GM19372 (cell line): ENCODE measurements at regions not wholly inside any gene's neighbourhood (a gene's known extent, or its start where the extent isn't known, plus 50 kb on each side); places are given as distances from the start of the nearest gene placed in this dataset.

Experiments
- ATAC-seq: cut with Tn5 transposase; IDR thresholded peaks from one replicate; pipeline ENCODE4 v1.9.1; 2021; ENCODE audit warnings: mild to moderate bottlenecking, low read depth, moderate library complexity; ENCODE audit not compliant: unreplicated experiment

DNA sequence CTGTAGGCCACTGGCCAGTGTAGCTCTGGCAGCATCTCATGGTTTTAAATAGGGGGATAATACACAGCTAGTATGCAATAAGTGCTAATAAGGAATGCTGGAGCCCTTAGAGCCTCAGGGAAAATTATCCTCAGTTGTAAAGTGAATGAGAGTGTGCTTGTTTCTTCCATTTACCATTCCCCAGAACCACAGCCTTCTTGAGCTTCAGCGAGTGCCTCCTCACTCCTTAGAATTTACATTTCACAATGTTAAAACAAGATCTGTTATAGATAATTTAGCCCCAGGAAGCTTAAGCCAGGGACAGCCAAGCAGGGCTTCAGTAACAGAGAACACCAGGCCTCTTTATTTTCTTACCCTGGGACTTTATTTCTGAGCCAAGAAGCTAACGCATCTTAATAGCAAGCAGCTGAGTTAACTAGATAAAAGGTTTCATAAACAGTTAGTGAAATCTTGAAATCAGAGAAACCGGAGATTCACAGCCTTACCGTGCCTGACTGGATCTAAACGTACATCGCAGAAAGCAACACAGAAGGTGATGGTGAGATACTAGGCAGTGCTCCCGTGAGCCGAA lies 535.2 kb downstream of the TDRD15 start:
- ATAC-seq = no peak

DNA sequence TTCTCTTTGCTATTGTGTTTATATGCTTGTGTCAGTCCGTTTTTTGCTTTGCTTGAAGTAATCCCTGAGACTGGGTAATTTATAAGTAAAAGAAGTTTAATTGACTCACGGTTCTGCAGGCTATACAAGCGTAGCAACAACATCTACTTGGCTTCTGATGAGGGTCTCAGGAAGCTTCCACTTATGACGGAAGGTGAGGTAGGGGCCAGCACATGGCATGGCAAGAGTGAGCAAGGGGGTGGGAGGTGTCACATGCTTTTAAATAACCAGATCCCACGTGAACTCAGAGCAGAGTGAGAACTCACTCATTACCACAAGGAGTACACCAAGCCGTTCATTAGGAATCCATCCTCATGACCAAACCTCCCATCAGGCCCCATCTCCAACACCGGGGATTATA lies 540.3 kb downstream of the TDRD15 start:
- no peak for ATAC-seq

DNA sequence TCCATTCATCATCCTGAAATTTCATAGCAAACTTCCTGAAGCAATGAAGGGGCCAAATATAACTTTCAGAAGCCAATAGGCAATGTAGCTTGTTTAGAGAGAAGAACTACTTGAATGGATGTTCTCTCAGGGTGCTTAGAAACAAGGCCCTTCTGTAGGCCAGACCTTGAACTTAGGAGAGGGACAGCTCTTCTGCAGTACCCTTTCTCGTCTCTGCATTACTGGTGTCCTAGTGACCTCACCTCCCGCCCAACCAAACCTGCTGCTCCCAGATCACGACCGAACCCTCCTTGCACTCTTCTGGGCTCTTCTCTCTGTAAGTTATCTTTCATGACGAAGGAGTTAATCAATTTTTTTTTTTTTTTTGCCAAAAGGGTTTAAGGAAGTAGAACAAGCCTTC lies 543.9 kb downstream of the TDRD15 start:
- ATAC-seq = no peak

DNA sequence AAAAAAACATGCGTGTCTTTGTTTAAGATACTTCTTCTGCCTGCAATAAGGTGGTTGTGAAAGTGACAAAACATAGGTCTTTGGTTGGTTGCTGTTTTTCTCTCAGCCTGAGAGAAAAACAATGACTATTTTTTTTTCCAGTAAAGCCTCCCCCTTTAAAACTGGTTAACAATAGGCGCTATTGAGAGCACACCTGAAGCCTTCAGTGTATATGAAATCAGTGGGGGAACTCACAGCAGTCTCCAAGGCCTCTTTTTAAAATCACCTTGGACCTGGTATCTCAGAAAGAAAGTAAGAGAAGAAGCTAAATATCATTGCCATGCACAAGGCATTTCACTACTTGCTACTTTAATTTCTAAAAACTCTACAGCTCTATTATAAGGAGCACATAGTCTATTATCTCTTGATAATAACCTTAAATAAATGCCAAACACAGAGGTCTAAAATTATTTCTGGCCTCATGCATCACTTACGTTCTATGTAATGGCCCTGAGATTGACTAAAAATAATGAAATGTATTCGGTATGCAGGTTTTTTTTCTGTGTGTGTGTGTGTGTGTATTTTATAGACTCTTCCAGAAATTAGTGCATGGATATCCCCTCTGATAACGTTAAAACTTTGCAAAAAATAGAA lies 544.4 kb downstream of the TDRD15 start:
- no peak for ATAC-seq

DNA sequence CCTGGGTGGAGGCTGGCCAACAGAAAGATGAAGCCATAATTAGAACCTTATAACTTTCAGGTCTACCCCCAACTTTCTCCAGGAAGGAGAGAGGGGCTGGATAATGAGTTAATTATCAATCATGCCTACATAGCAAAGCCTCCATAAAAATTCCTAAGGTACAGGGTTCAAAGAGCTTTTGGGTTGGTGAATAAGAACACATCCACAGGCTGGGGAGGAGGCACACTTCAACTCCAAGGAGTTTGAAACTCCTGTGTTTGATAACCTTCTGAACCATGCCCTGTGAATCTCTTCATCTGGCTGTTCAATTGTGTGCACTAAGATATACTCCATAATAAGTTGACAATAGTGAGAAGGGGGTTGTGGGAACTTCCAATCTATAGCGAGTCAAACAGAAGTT lies 552.3 kb downstream of the TDRD15 start:
- no peak for ATAC-seq

DNA sequence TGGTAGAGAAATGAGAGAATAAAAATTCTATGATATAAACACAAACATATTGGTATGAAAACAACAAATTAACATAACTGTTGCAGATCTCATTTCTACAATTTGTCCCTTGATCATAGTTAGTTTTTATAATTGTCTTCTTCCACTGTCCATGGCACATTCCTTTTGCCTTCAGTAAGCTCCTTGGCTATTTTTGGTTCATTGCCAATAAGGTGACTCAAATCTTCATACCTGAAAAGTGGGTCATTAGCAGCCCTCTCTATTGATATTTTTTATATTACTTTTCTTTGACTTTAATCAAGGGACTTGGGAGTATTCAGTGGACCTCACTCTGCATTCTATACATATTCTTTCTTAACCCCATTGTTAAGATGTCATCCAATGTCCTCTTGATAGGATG lies 552.9 kb downstream of the TDRD15 start:
- no peak for ATAC-seq

DNA sequence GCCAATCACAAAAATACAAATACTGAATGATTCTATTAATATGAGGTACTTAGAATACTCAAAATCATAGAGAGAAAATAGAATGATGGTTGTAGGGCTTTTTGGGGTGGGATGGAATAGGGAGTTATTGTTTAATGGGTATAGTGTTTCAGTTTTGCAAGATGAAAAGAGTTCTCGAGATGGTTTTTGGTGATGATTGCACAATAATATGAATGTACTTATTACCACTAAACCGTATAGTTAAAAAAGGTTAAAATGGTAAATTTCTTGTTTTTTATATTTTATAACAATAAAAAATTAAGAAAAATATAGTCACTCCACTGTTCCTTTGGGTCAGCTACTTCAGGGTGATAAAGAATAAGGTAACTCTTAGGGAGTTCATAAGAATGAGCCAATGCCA lies 560.1 kb downstream of the TDRD15 start:
- no peak for ATAC-seq

DNA sequence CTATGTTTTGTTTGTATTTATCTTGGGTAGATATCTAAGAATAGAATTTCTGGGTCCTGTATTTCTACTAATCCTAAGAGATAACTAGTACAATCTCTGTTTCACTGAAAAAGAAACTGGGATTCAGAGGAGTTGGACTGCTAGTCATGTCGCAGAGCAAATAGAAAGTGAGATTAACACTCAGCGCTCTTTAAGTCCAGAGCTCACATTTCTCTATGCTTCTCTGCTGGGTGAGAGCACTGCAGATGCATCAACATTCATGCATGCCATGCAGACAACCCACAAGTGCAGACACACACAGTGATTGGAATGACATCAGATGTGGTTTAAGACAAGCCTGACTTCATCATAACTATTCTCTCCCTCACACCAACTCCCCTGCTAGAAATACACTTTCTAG lies 563.8 kb downstream of the TDRD15 start:
- ATAC-seq = no peak

DNA sequence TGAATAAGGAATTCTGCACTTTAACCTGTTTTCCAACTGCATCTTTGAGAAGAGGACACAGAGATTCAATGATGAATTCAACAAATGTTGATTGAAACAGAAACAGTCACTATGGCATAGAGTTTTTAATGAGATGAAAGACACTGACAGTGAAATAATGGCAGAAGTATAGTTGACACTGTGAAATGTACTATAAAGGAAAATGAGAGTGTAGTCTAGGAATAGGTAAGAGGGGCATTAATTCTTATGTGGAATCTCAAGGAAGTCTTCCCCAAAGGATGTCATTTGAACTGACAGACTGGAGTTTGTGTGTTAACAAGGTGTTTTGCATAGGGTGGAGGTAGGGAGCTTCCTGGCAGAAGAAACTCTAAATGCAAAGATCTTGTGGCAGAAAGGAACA lies 566.2 kb downstream of the TDRD15 start:
- ATAC-seq = no peak

DNA sequence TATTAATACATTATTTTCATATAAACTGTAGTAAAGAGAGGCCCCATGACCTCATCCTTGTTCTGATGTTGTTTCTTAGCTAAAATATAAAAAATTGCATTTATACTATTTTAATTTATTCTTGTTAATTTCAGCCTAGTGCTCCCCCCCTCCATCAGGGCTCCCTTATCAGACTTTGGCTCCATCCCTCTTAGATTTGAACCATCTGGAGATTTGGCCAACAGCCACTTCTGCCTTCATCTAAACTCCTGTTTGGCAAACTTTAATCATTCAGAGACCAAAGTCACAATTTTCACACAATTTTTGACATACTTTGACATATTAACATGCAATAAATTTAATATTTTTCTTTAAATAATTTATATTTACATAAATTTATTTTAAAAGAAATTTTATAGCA lies 569.3 kb downstream of the TDRD15 start:
- ATAC-seq = no peak

DNA sequence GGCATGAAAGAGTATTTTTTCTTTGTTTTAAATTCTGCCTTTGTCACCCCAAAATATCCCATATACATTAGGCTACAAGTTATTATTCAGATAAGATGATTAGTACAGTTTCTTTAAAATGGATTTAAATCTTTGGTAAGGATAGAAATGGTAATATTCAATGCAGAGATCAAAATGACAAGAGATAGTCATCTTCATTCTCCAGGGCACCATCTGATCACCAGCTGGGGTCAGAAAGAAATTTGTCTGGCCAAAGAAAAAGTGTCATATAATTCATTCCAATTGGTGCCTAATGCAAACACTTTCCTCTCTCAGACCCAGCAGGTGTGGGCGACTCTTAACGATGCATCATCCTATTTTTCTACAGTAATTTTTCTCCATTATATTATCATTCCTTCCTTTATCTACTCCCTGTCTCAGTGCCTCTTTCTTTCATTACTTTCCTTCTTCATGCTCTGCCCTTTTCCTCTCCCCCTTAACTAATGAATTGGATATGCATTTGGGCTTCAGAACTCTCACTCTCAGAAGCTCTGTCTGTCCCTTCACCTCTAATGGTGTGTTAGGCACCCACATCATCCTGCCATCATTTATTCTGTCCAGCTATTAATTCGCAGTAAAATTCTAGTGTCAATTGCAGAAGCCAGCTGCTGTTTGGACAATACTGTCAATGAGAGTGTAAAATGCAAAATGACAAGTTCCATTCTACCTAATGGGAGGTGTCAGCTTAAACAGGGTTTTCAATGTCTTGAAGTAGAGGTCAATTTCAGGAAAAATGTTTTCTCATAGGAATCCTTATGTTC lies 570.5 kb downstream of the TDRD15 start:
- no peak for ATAC-seq

DNA sequence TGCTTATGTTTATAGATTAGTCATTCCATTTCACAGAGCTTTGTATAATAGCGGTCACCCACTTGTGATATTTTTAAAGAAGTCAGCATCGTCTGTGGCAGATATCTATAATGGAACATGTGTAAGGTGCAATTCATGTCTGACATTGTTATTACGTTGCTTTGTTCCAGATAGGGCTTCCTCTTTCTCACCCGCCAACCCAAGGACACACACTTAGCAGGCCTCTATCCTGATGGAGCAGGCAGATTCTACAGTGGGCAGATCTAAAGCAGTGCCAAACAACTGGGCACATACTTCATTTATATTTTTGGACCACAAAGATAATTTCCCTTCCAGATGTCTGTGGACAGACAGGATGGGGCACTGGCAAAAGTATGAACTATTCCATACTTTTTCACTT lies 573.1 kb downstream of the TDRD15 start:
- no peak for ATAC-seq

DNA sequence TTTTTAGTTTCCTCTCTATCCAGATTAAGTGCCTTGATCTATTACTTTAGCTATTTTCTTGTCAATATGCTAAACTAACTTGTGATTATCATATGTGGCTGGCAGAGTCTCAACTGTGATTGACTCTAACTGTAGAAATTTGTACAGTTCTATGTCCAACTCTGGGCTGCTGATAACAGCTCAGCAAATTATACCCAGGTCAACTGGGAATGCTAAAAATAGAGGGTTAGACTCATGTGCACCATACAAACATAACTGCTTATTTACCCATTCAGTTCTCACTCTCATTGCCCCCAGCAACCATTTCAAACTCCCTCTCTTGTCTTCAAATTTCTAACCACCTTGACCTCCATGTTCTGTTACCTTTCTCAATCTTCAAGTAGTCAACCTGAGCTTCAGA lies 576.9 kb downstream of the TDRD15 start:
- ATAC-seq = no peak

DNA sequence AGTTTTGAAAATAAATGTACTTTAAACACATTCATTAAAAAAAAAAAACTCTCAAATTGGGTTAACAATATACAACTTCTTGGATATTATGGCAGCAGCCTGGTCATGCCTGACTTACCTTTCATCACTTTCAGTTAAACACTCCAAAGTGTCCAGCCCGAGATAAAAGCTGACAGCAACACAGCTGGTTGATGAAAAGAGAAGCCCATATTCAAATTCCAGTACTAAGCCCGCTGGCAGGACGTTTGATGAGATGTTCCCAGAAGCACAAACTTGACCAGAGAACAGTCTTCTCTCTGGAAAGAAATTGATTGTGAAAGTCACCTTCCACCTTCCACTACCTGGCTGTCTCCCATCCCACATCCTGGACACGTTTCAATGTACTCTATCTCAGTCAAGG lies 586.3 kb downstream of the TDRD15 start:
- no peak for ATAC-seq

DNA sequence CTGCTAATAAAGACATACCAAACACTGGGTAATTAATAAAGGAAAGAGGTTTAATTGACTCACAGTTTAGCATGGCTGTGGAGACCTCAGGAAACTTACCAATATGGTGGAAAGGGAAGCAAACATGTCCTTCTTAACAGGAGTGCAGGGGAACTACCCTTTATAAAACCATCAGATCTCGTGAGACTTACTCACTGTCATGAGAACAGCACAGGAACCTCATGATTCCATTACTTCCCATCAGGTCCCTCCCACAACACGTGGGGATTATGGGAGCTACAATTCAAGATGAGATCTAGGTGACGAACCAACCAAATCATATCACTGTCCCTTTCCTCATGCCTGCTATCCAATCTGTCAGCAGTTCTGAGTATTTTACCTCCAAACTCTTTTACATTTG lies 586.7 kb downstream of the TDRD15 start:
- ATAC-seq = no peak

DNA sequence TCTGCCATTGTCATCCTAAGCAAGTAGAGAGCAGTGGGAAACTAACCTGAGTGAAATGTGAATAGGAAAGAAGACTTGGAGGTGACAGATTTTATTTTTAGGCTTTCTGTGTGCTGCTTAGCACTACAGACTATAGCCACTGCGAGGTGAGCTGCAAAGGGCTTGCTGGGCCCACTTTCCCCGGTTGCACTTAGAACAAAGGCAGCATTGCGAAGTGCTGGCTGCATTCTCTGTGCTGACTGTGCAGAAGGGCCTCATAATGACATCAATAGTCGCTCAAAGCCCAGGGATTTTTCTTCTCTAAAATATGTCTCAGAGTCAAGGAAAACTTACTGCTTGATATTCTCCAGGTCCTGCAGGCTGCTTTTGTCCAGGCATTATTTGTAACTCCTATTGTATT lies 592.1 kb downstream of the TDRD15 start:
- ATAC-seq = no peak

DNA sequence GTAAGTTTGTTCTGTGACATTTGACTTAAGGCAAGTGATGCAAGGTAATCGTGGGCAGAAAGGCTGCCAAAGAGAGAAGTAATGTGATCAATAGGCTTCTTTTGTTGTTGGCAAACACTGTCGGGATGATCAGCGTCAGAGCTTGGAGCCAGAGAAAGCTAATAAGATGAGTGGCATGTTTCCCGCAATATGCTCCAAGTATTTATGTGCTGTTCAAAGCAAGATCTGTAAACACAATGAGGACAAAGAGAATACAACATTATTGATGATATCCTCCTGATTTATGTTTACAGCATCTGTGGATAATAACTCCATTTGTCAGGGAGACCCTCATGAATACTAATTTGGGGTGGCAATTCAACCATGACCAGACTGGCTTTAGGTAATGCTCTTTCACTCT lies 603.3 kb downstream of the TDRD15 start:
- ATAC-seq = no peak

DNA sequence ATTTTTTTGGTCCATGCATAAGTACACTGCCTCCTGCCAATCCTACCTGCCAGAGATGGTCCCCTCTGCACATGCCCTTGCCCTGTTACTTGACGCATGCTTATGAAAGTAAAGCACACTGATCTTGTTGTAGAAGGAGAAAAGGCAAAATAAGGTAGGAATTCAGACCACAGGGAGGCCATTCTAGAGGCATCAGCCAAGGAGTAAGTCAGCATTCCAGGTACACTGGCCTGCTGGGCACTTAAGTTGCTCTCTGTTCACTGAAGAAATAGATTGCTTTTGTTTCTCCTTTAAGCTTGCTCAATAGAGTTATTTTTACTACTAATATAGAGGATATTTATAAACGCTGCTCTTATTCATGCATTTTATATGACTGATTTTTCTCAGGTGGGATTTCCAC lies 604.4 kb downstream of the TDRD15 start:
- ATAC-seq = no peak

DNA sequence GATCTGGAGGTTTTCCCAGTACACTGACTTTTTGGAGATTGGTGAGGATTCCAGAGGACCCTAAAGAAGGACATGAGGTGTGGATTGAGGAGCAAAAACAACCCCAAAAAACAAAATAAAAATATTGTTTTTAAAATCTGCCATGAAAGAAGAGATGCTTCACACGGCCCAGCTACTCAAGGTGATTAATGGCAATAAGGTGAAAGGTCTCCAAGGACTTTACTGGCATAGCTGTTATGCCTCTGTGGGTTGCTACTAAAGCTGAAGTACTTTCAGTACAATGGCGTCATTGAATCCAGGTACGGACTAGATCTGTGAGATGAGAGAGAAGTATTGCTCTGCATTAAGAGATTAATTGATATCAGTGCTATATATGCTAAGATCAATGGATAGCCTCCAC lies 606.4 kb downstream of the TDRD15 start:
- no peak for ATAC-seq

DNA sequence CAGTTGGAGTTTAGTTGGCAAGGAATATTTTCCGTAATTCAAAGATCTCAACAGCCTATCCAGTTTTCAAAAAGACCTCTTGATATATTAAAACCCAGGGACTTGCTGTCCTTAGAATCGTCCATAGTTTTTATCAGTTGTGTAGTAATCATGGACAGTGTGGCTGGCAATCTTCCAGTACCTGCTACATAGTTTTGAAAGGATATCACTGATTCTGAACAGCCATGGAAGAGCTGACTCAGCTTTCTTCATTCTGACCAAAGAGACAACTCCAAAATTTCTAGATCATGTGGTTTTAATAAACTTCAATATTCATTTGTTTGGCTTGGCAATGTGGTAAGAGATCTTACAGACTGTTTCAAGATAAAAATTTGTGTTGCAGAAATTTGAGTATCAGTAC lies 616.7 kb downstream of the TDRD15 start:
- no peak for ATAC-seq

DNA sequence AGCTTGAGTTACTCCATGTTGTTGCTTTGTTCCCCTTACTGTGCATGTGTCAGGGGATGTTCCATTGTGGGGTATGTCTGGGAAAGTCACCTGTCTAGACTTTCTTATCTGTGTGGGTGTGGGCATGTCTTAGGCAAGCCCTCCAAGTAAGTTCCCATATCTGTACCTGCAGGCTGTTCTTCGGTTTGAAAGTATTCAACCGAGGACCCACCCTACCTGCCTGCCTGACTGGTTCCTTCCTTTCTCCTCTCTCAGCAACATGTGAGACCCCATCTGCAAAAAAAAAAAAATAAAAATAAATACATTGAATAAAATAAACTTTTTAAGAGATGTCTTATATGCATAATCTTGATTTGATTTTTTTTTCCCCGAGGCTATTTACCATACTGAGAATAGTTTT lies 622.7 kb downstream of the TDRD15 start:
- ATAC-seq = no peak

DNA sequence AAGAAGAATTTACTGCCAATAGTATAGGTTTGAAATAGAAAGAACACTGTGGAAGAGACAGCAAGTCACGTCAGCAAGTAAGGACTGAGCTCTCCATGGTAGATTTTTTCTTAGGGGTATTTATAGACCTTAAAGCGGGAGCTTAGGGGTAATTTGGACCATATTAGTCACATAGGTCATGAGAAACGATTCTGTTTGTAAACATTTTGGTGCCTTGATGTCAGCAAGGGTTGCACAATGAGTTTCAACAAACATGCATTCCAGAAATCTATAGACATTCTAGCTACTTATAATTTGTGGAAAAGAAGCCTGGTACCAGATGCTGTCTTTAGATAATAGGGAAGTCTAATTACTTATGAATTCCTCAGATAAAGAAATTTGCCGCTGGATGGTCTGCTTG lies 624.7 kb downstream of the TDRD15 start:
- ATAC-seq = no peak
